ENCODE measurements at regions not wholly inside any gene's neighbourhood (a gene's known extent, or its start where the extent isn't known, plus 50 kb on each side); places are given as distances from the start of the nearest gene placed in this dataset.

DNA sequence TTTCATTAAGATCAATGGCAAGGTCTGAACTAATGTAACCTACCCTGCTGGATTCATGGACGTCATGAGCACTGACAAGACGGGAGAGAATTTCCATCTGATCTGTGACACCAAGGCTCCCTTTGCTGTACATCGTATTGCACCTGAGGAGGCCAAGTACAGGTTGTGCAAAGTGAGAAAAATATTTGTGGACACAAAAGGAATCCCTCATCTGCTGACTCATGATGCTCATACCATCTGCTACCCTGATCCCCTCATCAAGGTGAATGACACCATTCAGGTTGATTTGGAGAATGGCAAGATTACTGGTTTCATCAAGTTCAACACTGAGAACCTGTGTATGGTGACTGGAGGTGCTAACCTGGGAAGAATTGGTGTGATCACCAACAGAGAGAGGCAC, 82.3 kb upstream of the NDUFV2 start:
- intact Hi-C loops (cut with micrococcal nuclease) (no loop called here), dilution Hi-C loops (cut with MboI; ENCODE audit: extremely low pct_ligation_motif_present, low sequenced_read_pairs) (no loop called here)
- FAIRE-seq: no peak
- Histone ChIP-seq H3K27ac (ENCODE audit: insufficient read depth, low read depth, low read length) (no peak overlapping the region), H3K9ac (replicated peaks; ENCODE audit: extremely low read depth, insufficient read depth, low read length) (no peak overlapping the region), H3K36me3 (ENCODE audit: control insufficient read depth in 2 of 2, extremely low read depth in 1 of 2, insufficient read depth in 2 of 2, low read length in 2 of 2) (no peaks in the 10 kb centered on the region), H3K4me3 (replicated peaks in 1 of 3; ENCODE audit: insufficient read depth in 1 of 3, low read depth in 1 of 3, low read length in 3 of 3) (no peak overlapping the region), H3K4me1 (ENCODE audit: control insufficient read depth, extremely low read depth, insufficient read depth, low read length) (peaks cover 29% of the 10 kb centered on the region), H2AFZ (ENCODE audit: low read depth, low read length) (no peak overlapping the region), H3K79me2 (ENCODE audit: control insufficient read depth, insufficient read depth, low read length) (no peaks in the 10 kb centered on the region), H3K27me3 (ENCODE audit: control insufficient read depth in 2 of 2, insufficient read depth in 2 of 2, low read length in 2 of 2) (no peaks in the 10 kb centered on the region), H3K9me3 (replicated peaks; ENCODE audit: control insufficient read depth, insufficient read depth, low read length) (no peaks in the 10 kb centered on the region), H3K4me2 (ENCODE audit: insufficient read depth, low read length) (no peak overlapping the region), H3K9me1 (replicated peaks; ENCODE audit: control insufficient read depth, extremely low read depth, insufficient read depth, low read length) (no peaks in the 10 kb centered on the region), H4K20me1 (replicated peaks; ENCODE audit: control insufficient read depth, extremely low read depth, insufficient read depth, low read length) (no peaks in the 10 kb centered on the region)
- ChIA-PET POLR2A (no interaction called here), CTCF (interaction anchor here (0.9 kb wide), 1 partner anchor 127 kb away, joined by 3 read pairs; no protein-coding TSS in a partner anchor)
- TF ChIP-seq, protein P1, sequence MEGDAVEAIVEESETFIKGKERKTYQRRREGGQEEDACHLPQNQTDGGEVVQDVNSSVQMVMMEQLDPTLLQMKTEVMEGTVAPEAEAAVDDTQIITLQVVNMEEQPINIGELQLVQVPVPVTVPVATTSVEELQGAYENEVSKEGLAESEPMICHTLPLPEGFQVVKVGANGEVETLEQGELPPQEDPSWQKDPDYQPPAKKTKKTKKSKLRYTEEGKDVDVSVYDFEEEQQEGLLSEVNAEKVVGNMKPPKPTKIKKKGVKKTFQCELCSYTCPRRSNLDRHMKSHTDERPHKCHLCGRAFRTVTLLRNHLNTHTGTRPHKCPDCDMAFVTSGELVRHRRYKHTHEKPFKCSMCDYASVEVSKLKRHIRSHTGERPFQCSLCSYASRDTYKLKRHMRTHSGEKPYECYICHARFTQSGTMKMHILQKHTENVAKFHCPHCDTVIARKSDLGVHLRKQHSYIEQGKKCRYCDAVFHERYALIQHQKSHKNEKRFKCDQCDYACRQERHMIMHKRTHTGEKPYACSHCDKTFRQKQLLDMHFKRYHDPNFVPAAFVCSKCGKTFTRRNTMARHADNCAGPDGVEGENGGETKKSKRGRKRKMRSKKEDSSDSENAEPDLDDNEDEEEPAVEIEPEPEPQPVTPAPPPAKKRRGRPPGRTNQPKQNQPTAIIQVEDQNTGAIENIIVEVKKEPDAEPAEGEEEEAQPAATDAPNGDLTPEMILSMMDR (IDR thresholded peaks at IDR 0.05; ENCODE audit: extremely low read depth in 1 of 2, insufficient read depth in 1 of 2, low read depth in 1 of 2, low read length in 2 of 2): no peak
- no peak for TF ChIP-seq POLR2A (IDR thresholded peaks at IDR 0.05; ENCODE audit: low read depth, low read length)
- TF ChIP-seq MYC (IDR thresholded peaks at IDR 0.05; ENCODE audit: low read depth, low read length): no peak
- DNase-seq (ENCODE audit: low read depth, low spot score): no peak
- BruUV-seq (replicated peaks): no TSS peak

DNA sequence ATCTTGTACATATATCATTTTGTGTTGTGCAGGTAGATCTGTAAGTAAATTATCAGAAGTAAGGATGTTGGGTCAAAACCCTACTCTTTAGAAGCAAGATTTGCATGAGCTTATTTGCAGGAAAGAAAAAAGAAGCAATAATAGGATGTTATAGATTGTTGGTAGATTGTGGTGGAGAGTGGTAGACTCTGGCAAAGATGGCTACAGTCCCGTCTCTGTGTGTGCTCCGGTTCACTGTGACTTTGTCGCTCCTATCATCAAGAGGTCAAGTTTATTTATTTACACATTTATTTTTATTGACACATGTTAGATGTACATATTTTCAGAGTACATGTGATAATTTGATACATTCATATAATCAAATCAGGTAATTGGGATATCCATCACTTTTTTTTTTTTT, 81.0 kb upstream of the NDUFV2 start:
- ChIA-PET CTCF (interaction anchor here (1.4 kb wide), 1 partner anchor 12 kb away, joined by 3 read pairs; no protein-coding TSS in a partner anchor), POLR2A (no interaction called here)
- no peak for DNase-seq (ENCODE audit: low read depth, low spot score)
- dilution Hi-C loops (cut with MboI; ENCODE audit: extremely low pct_ligation_motif_present, low sequenced_read_pairs) (no loop called here), intact Hi-C loops (cut with micrococcal nuclease) (no loop called here)
- Histone ChIP-seq H3K9ac (replicated peaks; ENCODE audit: extremely low read depth, insufficient read depth, low read length) (no peak overlapping the region), H4K20me1 (replicated peaks; ENCODE audit: control insufficient read depth, extremely low read depth, insufficient read depth, low read length) (no peaks in the 10 kb centered on the region), H3K9me3 (replicated peaks; ENCODE audit: control insufficient read depth, insufficient read depth, low read length) (no peaks in the 10 kb centered on the region), H3K27ac (ENCODE audit: insufficient read depth, low read depth, low read length) (no peak overlapping the region), H3K4me1 (ENCODE audit: control insufficient read depth, extremely low read depth, insufficient read depth, low read length) (peaks cover 27% of the 10 kb centered on the region), H3K4me2 (ENCODE audit: insufficient read depth, low read length) (no peak overlapping the region), H2AFZ (ENCODE audit: low read depth, low read length) (no peak overlapping the region), H3K27me3 (ENCODE audit: control insufficient read depth in 2 of 2, insufficient read depth in 2 of 2, low read length in 2 of 2) (no peaks in the 10 kb centered on the region), H3K9me1 (replicated peaks; ENCODE audit: control insufficient read depth, extremely low read depth, insufficient read depth, low read length) (no peaks in the 10 kb centered on the region), H3K4me3 (replicated peaks in 1 of 3; ENCODE audit: insufficient read depth in 1 of 3, low read depth in 1 of 3, low read length in 3 of 3) (no peak overlapping the region), H3K79me2 (ENCODE audit: control insufficient read depth, insufficient read depth, low read length) (no peaks in the 10 kb centered on the region), H3K36me3 (ENCODE audit: control insufficient read depth in 2 of 2, extremely low read depth in 1 of 2, insufficient read depth in 2 of 2, low read length in 2 of 2) (no peaks in the 10 kb centered on the region)
- FAIRE-seq: no peak
- no peak for TF ChIP-seq FOS (IDR thresholded peaks at IDR 0.05; ENCODE audit: borderline replicate concordance, insufficient read depth, low read length)
- TF ChIP-seq, protein P1 (IDR thresholded peaks at IDR 0.05; ENCODE audit: extremely low read depth in 1 of 2, insufficient read depth in 1 of 2, low read depth in 1 of 2, low read length in 2 of 2): no peak
- no peak for TF ChIP-seq JUN (IDR thresholded peaks at IDR 0.05; ENCODE audit: borderline replicate concordance, insufficient read depth, insufficient read length, low read depth)
- TF ChIP-seq POLR2AphosphoS5 (IDR thresholded peaks at IDR 0.05; ENCODE audit: insufficient read depth, low read depth, low read length): no peak
- TF ChIP-seq POLR2A (IDR thresholded peaks at IDR 0.05; ENCODE audit: low read depth, low read length): no peak
- TF ChIP-seq, protein P2, sequence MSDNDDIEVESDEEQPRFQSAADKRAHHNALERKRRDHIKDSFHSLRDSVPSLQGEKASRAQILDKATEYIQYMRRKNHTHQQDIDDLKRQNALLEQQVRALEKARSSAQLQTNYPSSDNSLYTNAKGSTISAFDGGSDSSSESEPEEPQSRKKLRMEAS (IDR thresholded peaks at IDR 0.05; ENCODE audit: insufficient read depth, insufficient read length): no peak
- TF ChIP-seq GATA2 (IDR thresholded peaks at IDR 0.05; ENCODE audit: insufficient read depth, insufficient read length, low read depth, low read length): no peak
- no peak for TF ChIP-seq MYC (IDR thresholded peaks at IDR 0.05; ENCODE audit: low read depth, low read length)
- no peak for TF ChIP-seq EZH2 (IDR thresholded peaks at IDR 0.05; ENCODE audit: borderline replicate concordance, low read depth, low read length, severe bottlenecking)
- no TSS peak for BruUV-seq (replicated peaks)
